ENCODE measurements at regions not wholly inside any gene's neighbourhood (a gene's known extent, or its start where the extent isn't known, plus 50 kb on each side); places are given as distances from the start of the nearest gene placed in this dataset.

- TF ChIP-seq, protein P1, sequence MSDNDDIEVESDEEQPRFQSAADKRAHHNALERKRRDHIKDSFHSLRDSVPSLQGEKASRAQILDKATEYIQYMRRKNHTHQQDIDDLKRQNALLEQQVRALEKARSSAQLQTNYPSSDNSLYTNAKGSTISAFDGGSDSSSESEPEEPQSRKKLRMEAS (IDR thresholded peaks at IDR 0.05; ENCODE audit: low read depth, low read length): no peak
- TF ChIP-seq POLR2A (IDR thresholded peaks at IDR 0.05; ENCODE audit: extremely low read depth, insufficient read length): no peak
- TF ChIP-seq, protein P2, sequence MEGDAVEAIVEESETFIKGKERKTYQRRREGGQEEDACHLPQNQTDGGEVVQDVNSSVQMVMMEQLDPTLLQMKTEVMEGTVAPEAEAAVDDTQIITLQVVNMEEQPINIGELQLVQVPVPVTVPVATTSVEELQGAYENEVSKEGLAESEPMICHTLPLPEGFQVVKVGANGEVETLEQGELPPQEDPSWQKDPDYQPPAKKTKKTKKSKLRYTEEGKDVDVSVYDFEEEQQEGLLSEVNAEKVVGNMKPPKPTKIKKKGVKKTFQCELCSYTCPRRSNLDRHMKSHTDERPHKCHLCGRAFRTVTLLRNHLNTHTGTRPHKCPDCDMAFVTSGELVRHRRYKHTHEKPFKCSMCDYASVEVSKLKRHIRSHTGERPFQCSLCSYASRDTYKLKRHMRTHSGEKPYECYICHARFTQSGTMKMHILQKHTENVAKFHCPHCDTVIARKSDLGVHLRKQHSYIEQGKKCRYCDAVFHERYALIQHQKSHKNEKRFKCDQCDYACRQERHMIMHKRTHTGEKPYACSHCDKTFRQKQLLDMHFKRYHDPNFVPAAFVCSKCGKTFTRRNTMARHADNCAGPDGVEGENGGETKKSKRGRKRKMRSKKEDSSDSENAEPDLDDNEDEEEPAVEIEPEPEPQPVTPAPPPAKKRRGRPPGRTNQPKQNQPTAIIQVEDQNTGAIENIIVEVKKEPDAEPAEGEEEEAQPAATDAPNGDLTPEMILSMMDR (IDR thresholded peaks at IDR 0.05; ENCODE audit: low read depth, low read length): no peak
- TF ChIP-seq MYC (IDR thresholded peaks at IDR 0.05; ENCODE audit: low read depth, low read length): no peak
- H3K4me3 ChIP-seq (ENCODE audit: low read depth, low read length): no peak overlapping the region
- DNase-seq (ENCODE audit: low read depth): no peak
Measured at GRCh38 chrX:146160443-146161203, 343.0 kb downstream of the SLITRK2 start.

DNA sequence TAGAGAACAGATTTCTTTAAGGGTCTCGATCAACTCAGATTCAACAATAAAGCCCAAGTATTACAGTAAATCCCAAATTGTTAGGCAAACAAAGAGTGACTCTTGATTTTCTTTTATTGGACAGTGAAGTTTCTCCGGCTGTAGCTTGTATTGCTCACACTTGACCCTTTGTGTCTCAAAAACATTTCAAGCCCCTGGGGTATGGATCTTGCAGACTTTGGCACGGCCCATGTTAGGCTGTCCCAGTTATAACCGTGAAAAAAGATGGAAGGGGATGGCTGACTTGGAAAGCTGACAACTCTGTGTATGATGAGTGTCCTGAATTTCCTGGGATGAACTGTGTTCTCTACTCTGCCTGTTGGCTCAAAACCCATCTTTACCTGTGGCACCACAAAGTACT lies 356.1 kb downstream of the SLITRK2 start:
- TF ChIP-seq POLR2A (IDR thresholded peaks at IDR 0.05; ENCODE audit: extremely low read depth, insufficient read length) (no peak), MYC (IDR thresholded peaks at IDR 0.05; ENCODE audit: low read depth, low read length) (no peak)
- TF ChIP-seq, protein P1 (IDR thresholded peaks at IDR 0.05; ENCODE audit: low read depth, low read length): no peak
- TF ChIP-seq, protein P2 (IDR thresholded peaks at IDR 0.05; ENCODE audit: low read depth, low read length): no peak
- no peak overlapping the region for H3K4me3 ChIP-seq (ENCODE audit: low read depth, low read length)

GRCh38 chrX:146181858-146182257 lies 364.2 kb downstream of the SLITRK2 start:
- no peak for TF ChIP-seq MYC (IDR thresholded peaks at IDR 0.05; ENCODE audit: low read depth, low read length)
- TF ChIP-seq POLR2A (IDR thresholded peaks at IDR 0.05; ENCODE audit: extremely low read depth, insufficient read length): no peak
- TF ChIP-seq, protein P1 (IDR thresholded peaks at IDR 0.05; ENCODE audit: low read depth, low read length): no peak
- TF ChIP-seq, protein P2 (IDR thresholded peaks at IDR 0.05; ENCODE audit: low read depth, low read length): no peak
- no peak overlapping the region for H3K4me3 ChIP-seq (ENCODE audit: low read depth, low read length)
- DNase-seq (ENCODE audit: low read depth): no peak

More for the DNA sequence above, 356.1 kb downstream of the SLITRK2 start:
- DNase-seq (ENCODE audit: low read depth): no peak

DNA sequence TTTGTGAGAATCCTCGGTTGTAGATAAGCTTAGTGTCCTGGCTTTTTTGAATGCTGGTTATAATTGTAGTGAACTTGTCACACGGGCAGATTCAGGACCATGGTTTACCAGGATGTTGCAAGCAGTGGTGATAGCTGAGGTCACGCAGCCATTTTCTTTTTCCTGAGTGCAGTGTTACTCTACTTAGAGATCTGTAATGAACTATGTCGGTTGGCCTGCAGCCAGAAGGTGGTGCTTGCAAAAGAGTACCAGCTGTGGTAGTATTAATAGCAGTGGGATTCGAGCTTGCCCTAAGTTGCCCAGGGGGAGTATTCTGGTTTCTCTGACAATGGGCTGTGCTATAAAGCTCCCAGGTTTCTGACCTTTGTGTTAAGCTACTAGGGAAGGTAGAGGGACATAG lies 368.9 kb downstream of the SLITRK2 start:
- H3K4me3 ChIP-seq (ENCODE audit: low read depth, low read length): no peak overlapping the region
- no peak for DNase-seq (ENCODE audit: low read depth)
- TF ChIP-seq MYC (IDR thresholded peaks at IDR 0.05; ENCODE audit: low read depth, low read length): no peak
- TF ChIP-seq, protein P2 (IDR thresholded peaks at IDR 0.05; ENCODE audit: low read depth, low read length): no peak
- TF ChIP-seq, protein P1 (IDR thresholded peaks at IDR 0.05; ENCODE audit: low read depth, low read length): no peak
- TF ChIP-seq POLR2A (IDR thresholded peaks at IDR 0.05; ENCODE audit: extremely low read depth, insufficient read length): no peak

DNA sequence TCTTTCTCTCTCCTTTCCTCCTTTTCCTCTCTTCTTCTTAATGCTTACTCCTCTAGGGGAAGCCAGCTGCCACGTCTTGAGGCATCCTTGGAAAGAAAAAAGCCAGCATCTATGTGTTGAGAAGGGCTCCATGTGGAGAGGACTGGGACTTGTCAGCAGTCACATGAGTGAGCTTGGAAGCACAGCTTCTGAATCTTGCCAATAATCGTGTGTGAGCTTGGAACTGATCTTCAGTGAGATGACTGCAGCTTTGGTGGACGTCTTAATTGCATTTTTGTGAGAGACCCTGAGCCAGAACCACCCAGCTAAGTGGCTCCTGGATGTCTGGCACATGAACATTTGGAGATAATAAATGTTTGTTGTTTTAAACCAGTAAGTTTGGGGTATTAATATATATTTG lies 371.7 kb downstream of the SLITRK2 start:
- TF ChIP-seq MYC (IDR thresholded peaks at IDR 0.05; ENCODE audit: low read depth, low read length) (no peak), POLR2A (IDR thresholded peaks at IDR 0.05; ENCODE audit: extremely low read depth, insufficient read length) (no peak)
- TF ChIP-seq, protein P1 (IDR thresholded peaks at IDR 0.05; ENCODE audit: low read depth, low read length): no peak
- TF ChIP-seq, protein P2 (IDR thresholded peaks at IDR 0.05; ENCODE audit: low read depth, low read length): no peak
- DNase-seq (ENCODE audit: low read depth): no peak
- no peak overlapping the region for H3K4me3 ChIP-seq (ENCODE audit: low read depth, low read length)

Measured in NB4 (cell line).